Neural cell (in vitro differentiated cells): ENCODE measurements at regions not wholly inside any gene's neighbourhood (a gene's known extent, or its start where the extent isn't known, plus 50 kb on each side); places are given as distances from the start of the nearest gene placed in this dataset.

Experiments used
- H2AFZ ChIP-seq: fragments of 200-600, 300-800 bp; sonication (generic), shearing (Covaris generic); 2 replicates; pipeline ENCODE4 v1.6.0; 2014; ENCODE audit warnings: low read depth, mild to moderate bottlenecking, antibody characterized with exemption, low read length, moderate library complexity
- H3F3A ChIP-seq: fragments of 200-600 bp; shearing (Covaris generic); 2 replicates; pipeline ENCODE4 v1.6.1; 2016; ENCODE audit warnings: mild to moderate bottlenecking, moderate library complexity, mixed read lengths, antibody characterized with exemption, low read length; ENCODE audit not compliant: insufficient read depth, poor library complexity, severe bottlenecking
- H3K27ac ChIP-seq: fragments of 200-600, 300-800 bp; sonication (generic), shearing (Covaris generic); 2 replicates; pipeline ENCODE4 v1.5.1; 2014; ENCODE audit warnings: mild to moderate bottlenecking, low read length, moderate library complexity
- H3K27me3 ChIP-seq: fragments of 300-800, 200-600 bp; sonication (generic), shearing (Covaris generic); 2 replicates; pipeline ENCODE4 v1.6.0; 2014; ENCODE audit warnings: mild to moderate bottlenecking, low read depth, low read length, moderate library complexity; ENCODE audit not compliant: insufficient read depth
- H3K36me3 ChIP-seq: fragments of 300-800, 200-600 bp; sonication (generic), shearing (Covaris generic); 2 replicates; pipeline ENCODE4 v1.5.1; 2014; ENCODE audit warnings: mild to moderate bottlenecking, antibody characterized with exemption, low read length, moderate library complexity; ENCODE audit not compliant: insufficient read depth
- H3K4me2 ChIP-seq: fragments of 300-800, 200-600 bp; sonication (generic), shearing (Covaris generic); 2 replicates; pipeline ENCODE4 v1.6.0; 2014; ENCODE audit warnings: mild to moderate bottlenecking, low read length
- H3K4me3 ChIP-seq: fragments of 300-800, 200-600 bp; sonication (generic), shearing (Covaris generic); 2 replicates; pipeline ENCODE4 v1.5.1; 2014; ENCODE audit warnings: mild to moderate bottlenecking, low read length, moderate library complexity
- H3K79me2 ChIP-seq: fragments of 200-600 bp; shearing (Covaris generic); replicated peaks from 2 replicates; pipeline ENCODE4 v1.6.0; 2014; ENCODE audit warnings: mild to moderate bottlenecking, low read length, moderate library complexity; ENCODE audit not compliant: insufficient read depth
- H3K9ac ChIP-seq: fragments of 300-800, 200-600 bp; sonication (generic), shearing (Covaris generic); 2 replicates; pipeline ENCODE4 v1.6.1; 2016; ENCODE audit warnings: mild to moderate bottlenecking, low read length, mixed read lengths
- H3K9me2 ChIP-seq: fragments of 200-600 bp; shearing (Covaris generic); 2 replicates; pipeline ENCODE4 v1.6.1; 2016; ENCODE audit warnings: mild to moderate bottlenecking, low read length, mixed read lengths; ENCODE audit not compliant: insufficient read depth
- H3K9me3 ChIP-seq: fragments of 200-600, 300-800 bp; sonication (generic), shearing (Covaris generic); 2 replicates; pipeline ENCODE4 v1.6.1; 2016; ENCODE audit warnings: mild to moderate bottlenecking, mixed run types, low read length, moderate library complexity, mixed read lengths
- H4K20me1 ChIP-seq: fragments of 200-600 bp; shearing (Covaris generic); 2 replicates; pipeline ENCODE4 v1.6.1; 2016; ENCODE audit warnings: mild to moderate bottlenecking, mixed run types; ENCODE audit not compliant: insufficient read depth
- EP300 ChIP-seq: fragments of 450-650 bp; conservative IDR thresholded peaks from 2 replicates; pipeline ENCODE4 v1.6.1; 2014; ENCODE audit warnings: antibody characterized with exemption, mild to moderate bottlenecking, moderate library complexity; ENCODE audit not compliant: poor library complexity, severe bottlenecking
- EZH2 ChIP-seq: fragments of 200-600, 300-800 bp; shearing (Covaris generic), sonication (generic); IDR thresholded peaks from 2 replicates; pipeline ENCODE4 v1.6.1; 2014; ENCODE audit warnings: antibody characterized with exemption, low read length, borderline replicate concordance, mild to moderate bottlenecking; ENCODE audit not compliant: insufficient read depth, poor library complexity, severe bottlenecking
- MXI1 ChIP-seq: fragments of 450-650 bp; conservative IDR thresholded peaks from 2 replicates; pipeline ENCODE4 v1.6.1; 2014; ENCODE audit warnings: antibody characterized with exemption, mild to moderate bottlenecking; ENCODE audit not compliant: poor library complexity, severe bottlenecking
- POLR2AphosphoS5 ChIP-seq: IDR thresholded peaks from 2 replicates; pipeline ENCODE4 v1.6.1; 2012
- RAD21 ChIP-seq: fragments of 450-650 bp; conservative IDR thresholded peaks from 2 replicates; pipeline ENCODE4 v1.6.1; 2014; ENCODE audit warnings: antibody characterized with exemption, mild to moderate bottlenecking, moderate library complexity
- SMC3 ChIP-seq: fragments of 450-650 bp; conservative IDR thresholded peaks from 2 replicates; pipeline ENCODE4 v1.6.1; 2014; ENCODE audit warnings: antibody characterized with exemption, mild to moderate bottlenecking, moderate library complexity; ENCODE audit not compliant: poor library complexity
- TAF1 ChIP-seq: IDR thresholded peaks from 2 replicates; pipeline ENCODE4 v1.6.1; 2012; ENCODE audit warnings: low read depth
- TF ChIP-seq, protein P1 (sequence below): IDR thresholded peaks from 2 replicates; pipeline ENCODE4 v1.6.1; 2012; ENCODE audit warnings: borderline replicate concordance
- TF ChIP-seq, protein P2 (sequence below): fragments of 450-650 bp; IDR thresholded peaks from 2 replicates; pipeline ENCODE4 v1.5.1; 2014; ENCODE audit warnings: antibody characterized with exemption, mild to moderate bottlenecking, moderate library complexity; ENCODE audit not compliant: poor library complexity, severe bottlenecking

DNA sequence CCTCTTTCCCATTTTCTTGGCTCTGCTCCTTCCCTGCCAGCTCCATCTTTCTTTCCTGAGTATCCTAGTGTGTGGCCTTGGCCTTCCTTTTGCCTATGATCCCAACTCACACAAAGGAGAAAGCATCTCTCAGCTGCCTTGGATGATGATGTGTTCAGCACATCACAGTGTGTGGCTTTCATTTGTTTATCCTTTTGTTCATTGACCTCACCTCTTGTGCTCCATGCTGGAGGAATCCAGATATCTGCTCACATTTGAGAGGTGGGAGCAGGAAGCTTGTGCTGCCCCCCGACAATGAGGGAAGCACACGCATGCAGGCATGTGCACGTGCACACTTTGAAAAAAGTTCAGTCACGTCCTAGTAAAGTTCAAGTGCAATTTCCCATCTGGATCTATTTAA is 131.0 kb downstream of the SMIM20 start:
- H3K4me2 ChIP-seq = no peak overlapping the region
- no peaks in the 10 kb centered on the region for H3K9me3 ChIP-seq
- no peaks in the 10 kb centered on the region for H3K9me2 ChIP-seq
- H3K27me3 ChIP-seq = no peaks in the 10 kb centered on the region
- H3K4me3 ChIP-seq = no peak overlapping the region
- no peaks in the 10 kb centered on the region for H3K36me3 ChIP-seq
- no peak overlapping the region for H3K27ac ChIP-seq
- no peaks in the 10 kb centered on the region for H3F3A ChIP-seq
- H4K20me1 ChIP-seq = no peaks in the 10 kb centered on the region
- TF ChIP-seq TAF1 (no peak), MXI1 (no peak), POLR2AphosphoS5 (no peak), EP300 (no peak), EZH2 (no peak), SMC3 (no peak), RAD21 (no peak)
- TF ChIP-seq, protein P1, sequence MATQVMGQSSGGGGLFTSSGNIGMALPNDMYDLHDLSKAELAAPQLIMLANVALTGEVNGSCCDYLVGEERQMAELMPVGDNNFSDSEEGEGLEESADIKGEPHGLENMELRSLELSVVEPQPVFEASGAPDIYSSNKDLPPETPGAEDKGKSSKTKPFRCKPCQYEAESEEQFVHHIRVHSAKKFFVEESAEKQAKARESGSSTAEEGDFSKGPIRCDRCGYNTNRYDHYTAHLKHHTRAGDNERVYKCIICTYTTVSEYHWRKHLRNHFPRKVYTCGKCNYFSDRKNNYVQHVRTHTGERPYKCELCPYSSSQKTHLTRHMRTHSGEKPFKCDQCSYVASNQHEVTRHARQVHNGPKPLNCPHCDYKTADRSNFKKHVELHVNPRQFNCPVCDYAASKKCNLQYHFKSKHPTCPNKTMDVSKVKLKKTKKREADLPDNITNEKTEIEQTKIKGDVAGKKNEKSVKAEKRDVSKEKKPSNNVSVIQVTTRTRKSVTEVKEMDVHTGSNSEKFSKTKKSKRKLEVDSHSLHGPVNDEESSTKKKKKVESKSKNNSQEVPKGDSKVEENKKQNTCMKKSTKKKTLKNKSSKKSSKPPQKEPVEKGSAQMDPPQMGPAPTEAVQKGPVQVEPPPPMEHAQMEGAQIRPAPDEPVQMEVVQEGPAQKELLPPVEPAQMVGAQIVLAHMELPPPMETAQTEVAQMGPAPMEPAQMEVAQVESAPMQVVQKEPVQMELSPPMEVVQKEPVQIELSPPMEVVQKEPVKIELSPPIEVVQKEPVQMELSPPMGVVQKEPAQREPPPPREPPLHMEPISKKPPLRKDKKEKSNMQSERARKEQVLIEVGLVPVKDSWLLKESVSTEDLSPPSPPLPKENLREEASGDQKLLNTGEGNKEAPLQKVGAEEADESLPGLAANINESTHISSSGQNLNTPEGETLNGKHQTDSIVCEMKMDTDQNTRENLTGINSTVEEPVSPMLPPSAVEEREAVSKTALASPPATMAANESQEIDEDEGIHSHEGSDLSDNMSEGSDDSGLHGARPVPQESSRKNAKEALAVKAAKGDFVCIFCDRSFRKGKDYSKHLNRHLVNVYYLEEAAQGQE = no peak
- TF ChIP-seq, protein P2, sequence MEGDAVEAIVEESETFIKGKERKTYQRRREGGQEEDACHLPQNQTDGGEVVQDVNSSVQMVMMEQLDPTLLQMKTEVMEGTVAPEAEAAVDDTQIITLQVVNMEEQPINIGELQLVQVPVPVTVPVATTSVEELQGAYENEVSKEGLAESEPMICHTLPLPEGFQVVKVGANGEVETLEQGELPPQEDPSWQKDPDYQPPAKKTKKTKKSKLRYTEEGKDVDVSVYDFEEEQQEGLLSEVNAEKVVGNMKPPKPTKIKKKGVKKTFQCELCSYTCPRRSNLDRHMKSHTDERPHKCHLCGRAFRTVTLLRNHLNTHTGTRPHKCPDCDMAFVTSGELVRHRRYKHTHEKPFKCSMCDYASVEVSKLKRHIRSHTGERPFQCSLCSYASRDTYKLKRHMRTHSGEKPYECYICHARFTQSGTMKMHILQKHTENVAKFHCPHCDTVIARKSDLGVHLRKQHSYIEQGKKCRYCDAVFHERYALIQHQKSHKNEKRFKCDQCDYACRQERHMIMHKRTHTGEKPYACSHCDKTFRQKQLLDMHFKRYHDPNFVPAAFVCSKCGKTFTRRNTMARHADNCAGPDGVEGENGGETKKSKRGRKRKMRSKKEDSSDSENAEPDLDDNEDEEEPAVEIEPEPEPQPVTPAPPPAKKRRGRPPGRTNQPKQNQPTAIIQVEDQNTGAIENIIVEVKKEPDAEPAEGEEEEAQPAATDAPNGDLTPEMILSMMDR = no peak
- H2AFZ ChIP-seq = no peak overlapping the region
- H3K9ac ChIP-seq = no peak overlapping the region
- H3K79me2 ChIP-seq = no peaks in the 10 kb centered on the region

DNA sequence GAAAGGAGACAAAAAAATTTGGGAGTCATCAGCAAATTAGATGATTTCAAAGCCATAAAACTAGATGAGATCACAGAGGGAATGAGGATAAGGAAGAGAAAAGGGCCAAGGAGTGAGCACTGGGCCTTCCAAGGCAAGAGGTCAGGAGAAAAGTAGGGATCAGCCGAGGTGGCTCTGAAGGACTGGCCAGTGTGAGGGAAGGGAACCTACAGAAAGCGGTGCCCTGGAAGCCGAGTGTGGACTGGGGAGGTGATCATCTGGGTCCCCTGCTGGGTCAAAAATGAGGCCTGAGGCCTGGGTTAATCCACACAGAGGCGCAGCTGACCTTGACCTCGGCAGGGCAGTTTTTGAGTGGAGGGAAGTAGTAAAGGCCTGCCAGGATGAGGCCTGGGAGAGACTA is 133.8 kb downstream of the SMIM20 start:
- H3K79me2 ChIP-seq = no peaks in the 10 kb centered on the region
- H3K9me3 ChIP-seq = no peaks in the 10 kb centered on the region
- H3F3A ChIP-seq = no peaks in the 10 kb centered on the region
- H3K36me3 ChIP-seq = no peaks in the 10 kb centered on the region
- no peak overlapping the region for H2AFZ ChIP-seq
- TF ChIP-seq RAD21 = no peak
- TF ChIP-seq TAF1 = no peak
- TF ChIP-seq EP300 = no peak
- TF ChIP-seq SMC3 = no peak
- TF ChIP-seq MXI1 = no peak
- TF ChIP-seq, protein P1 = no peak
- no peak for TF ChIP-seq POLR2AphosphoS5
- TF ChIP-seq EZH2 = no peak
- TF ChIP-seq, protein P2 = no peak
- H3K4me2 ChIP-seq = no peak overlapping the region
- no peaks in the 10 kb centered on the region for H3K27me3 ChIP-seq
- H3K27ac ChIP-seq = no peak overlapping the region
- H4K20me1 ChIP-seq = no peaks in the 10 kb centered on the region
- H3K9ac ChIP-seq = no peak overlapping the region
- H3K4me3 ChIP-seq = no peak overlapping the region
- H3K9me2 ChIP-seq = no peaks in the 10 kb centered on the region
